Epithelial cell of esophagus (primary cell): ENCODE measurements at regions not wholly inside any gene's neighbourhood (a gene's known extent, or its start where the extent isn't known, plus 50 kb on each side); places are given as distances from the start of the nearest gene placed in this dataset.

Experiments
- DNase-seq: peaks from one replicate; pipeline ENCODE4 v3.0.0; 2010; ENCODE audit warnings: low read depth
- H3K4me3 ChIP-seq: 2 replicates; pipeline ENCODE4 v1.5.1; 2011; ENCODE audit warnings: mild to moderate bottlenecking, low read length, control low read depth
- CTCF ChIP-seq: IDR thresholded peaks from 2 replicates; pipeline ENCODE4 v1.5.1; 2011; ENCODE audit warnings: low read depth, mild to moderate bottlenecking, low read length, control low read depth, inconsistent platforms; ENCODE audit not compliant: insufficient read depth; ENCODE audit errors: missing control alignments

DNA sequence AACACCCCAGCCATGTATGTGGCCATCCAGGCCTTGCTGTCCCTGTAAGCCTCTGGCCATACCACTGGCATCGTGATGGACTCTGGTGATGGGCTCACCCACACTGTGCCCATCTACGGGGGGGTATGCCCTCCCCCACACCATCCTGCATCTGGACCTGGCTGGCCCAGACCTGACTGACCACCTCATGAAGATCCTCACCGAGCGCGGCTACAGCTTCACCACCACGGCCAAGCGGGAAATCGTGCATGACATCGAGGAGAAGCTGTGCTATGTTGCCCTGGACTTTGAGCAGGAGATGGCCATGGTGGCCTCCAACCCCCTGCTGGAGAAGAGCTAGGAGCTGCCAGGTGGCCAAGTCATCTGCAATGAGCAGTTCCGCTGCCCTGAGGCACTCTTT, 80.4 kb upstream of the ZCCHC2 start:
- no peak for DNase-seq
- no peak for TF ChIP-seq CTCF
- no peak overlapping the region for H3K4me3 ChIP-seq

DNA sequence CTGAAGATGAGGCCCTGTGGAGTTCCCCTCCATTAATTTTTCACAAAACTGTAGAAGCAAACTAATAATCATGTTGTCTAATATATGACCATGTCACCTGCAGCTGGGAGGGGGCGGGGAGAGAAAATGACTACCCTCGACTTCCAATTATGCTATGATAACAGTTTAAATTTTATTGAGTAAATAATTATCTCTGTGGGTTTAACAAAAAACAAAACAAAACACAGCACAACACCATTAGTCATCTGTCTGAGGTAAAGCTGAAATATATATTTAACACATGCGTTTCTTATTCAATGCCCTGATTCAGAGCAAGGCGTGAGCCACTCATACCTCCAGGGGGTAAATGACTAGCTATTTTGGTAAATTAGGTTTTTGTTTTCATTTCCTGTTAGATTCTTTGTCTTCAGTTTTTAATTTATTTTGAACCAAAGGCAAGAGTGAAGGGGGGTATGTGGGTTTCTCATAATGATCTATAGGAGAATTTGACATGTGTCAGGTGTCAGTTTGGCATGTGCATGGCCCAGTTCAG, 77.4 kb upstream of the ZCCHC2 start:
- peak; percentile 91 for DNase-seq

DNA sequence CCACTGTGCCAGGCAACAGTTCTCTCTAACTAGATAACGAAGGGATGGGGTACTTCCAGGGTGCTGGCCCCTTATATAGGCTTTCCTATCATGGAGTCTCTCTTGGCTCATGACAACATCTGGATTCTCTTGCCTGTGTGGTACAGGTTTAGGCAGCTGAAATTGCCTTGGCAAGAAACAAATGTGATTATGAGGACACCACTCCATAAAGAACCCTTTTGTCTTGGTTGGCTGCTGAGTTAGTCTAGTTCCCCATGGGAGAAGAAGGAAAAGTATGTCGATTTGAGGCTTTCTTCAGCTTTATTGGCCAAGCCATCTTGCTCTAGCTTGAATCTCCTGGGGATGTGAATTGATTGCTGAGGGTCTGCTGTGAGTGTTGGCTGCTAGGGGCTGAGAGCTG, 76.3 kb upstream of the ZCCHC2 start:
- DNase-seq = no peak
- no peak overlapping the region for H3K4me3 ChIP-seq
- no peak for TF ChIP-seq CTCF

More for the DNA sequence above, 77.4 kb upstream of the ZCCHC2 start:
- TF ChIP-seq CTCF = no peak
- no peak overlapping the region for H3K4me3 ChIP-seq

GRCh38 chr18:62447652-62448051, 75.2 kb upstream of the ZCCHC2 start:
- no peak for TF ChIP-seq CTCF
- peak; percentile 64 for DNase-seq
- no peak overlapping the region for H3K4me3 ChIP-seq

- TF ChIP-seq CTCF = no peak
- no peak overlapping the region for H3K4me3 ChIP-seq
- no peak for DNase-seq
Observed at GRCh38 chr18:62448426-62448825, 74.4 kb upstream of the ZCCHC2 start.

DNA sequence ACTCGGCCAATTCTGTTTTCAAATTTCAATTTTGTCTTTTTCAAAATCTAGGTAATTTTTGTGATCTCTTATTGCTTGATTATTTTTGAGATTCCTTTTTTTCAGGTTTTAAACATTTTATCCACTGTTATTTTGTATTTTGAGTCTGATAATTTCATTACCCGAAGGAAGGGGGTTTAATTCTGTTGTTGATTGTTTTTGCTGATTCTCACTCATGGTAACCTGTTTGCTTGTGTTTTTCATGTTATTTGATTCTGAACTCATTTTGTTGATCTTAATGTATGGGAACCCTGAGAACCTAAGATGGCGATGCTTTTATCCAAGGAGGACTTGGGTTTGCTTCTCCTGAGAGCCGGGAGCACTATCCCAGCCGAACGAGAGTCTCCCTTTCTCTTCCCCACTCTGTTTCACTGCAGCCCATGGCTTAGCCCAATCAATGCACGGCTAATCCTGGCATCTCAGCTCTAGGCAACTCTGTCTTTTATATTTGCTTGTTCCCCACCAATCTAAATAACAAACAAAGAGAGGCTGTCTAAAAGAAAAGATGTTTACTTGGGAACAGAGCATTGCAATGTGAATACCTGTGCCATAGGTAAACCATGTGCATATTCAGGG, 73.2 kb upstream of the ZCCHC2 start:
- DNase-seq = no peak
- TF ChIP-seq CTCF = no peak
- no peak overlapping the region for H3K4me3 ChIP-seq

DNA sequence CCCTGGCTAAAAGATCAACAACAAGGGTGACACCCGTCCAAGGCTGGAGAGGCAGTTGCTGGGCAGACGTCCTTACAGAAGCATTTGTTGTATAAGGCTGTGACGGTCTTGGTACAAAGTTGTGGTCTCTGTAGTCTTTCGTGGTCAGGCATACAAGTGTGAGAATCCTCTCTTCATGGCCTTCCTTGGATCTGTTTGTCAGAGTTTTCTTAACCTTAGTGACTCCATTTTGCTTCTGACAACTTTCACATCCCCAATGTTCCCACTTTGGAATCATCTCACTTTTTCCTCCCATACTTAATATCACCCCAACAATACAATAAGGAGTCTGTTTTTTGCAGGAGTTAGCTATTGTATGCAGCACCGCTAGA, 72.7 kb upstream of the ZCCHC2 start:
- TF ChIP-seq CTCF = no peak
- H3K4me3 ChIP-seq = no peak overlapping the region

More for the DNA sequence above, 72.7 kb upstream of the ZCCHC2 start:
- no peak for DNase-seq
